Left lung (tissue), 4 donors: ENCODE measurements at regions not wholly inside any gene's neighbourhood (a gene's known extent, or its start where the extent isn't known, plus 50 kb on each side); places are given as distances from the start of the nearest gene placed in this dataset.

Experiments
- ATAC-seq: fragments of 200-7000 bp; cut with Tn5 transposase; one replicate; pipeline ENCODE4 v1.9.1; 2020; ENCODE audit warnings: moderate library complexity
- DNase-seq, 4 donors: peaks; one replicate each; pipeline ENCODE4 v3.0.0-alpha.2; 2013 to 2020
- H3K27ac ChIP-seq, 2 donors: fragments of 200-600 bp; sonication (generic) in 1 of 2; one replicate each; pipeline versions ENCODE4 v1.5.0 to v1.8.0; 2020 to 2021
- H3K27me3 ChIP-seq, 2 donors: fragments of 200-600 bp; sonication (generic) in 1 of 2; one replicate each; pipeline versions ENCODE4 v1.5.0 to v1.8.0; 2020 to 2021
- H3K36me3 ChIP-seq, 2 donors: fragments of 200-600 bp; sonication (generic) in 1 of 2; one replicate each; pipeline versions ENCODE4 v1.5.0 to v1.8.0; 2020 to 2021
- H3K4me1 ChIP-seq, 2 donors: fragments of 200-600 bp; one replicate each; pipeline ENCODE4 v1.8.0; 2021
- H3K4me3 ChIP-seq, 2 donors: fragments of 200-600 bp; sonication (generic) in 1 of 2; one replicate each; pipeline versions ENCODE4 v1.5.0 to v1.8.0; 2020 to 2021; ENCODE audit warnings: mild to moderate bottlenecking in 1 of 2
- H3K9me3 ChIP-seq, 2 donors: fragments of 200-600 bp; sonication (generic) in 1 of 2; one replicate each; pipeline versions ENCODE4 v1.5.0 to v1.8.0; 2020 to 2021
- intact Hi-C, 2 donors: fragments of 100-400 bp; cut with DNase I; formaldehyde crosslinking; loops; one replicate each; pipeline versions ENCODE4 v1.11.2 to v1.14.2; 2022
- TF ChIP-seq, protein P1 (sequence below), 2 donors: fragments of 200-600 bp; sonication (generic) in 1 of 2; IDR thresholded peaks; one replicate each; pipeline versions ENCODE4 v1.5.0 to v1.8.0; 2021; ENCODE audit warnings: antibody characterized with exemption in 2 of 2
- donor health status: DM: no; HTN: yes; CAD: no.
- donor health status: DM: no; HTN: no; CAD: no.

DNA sequence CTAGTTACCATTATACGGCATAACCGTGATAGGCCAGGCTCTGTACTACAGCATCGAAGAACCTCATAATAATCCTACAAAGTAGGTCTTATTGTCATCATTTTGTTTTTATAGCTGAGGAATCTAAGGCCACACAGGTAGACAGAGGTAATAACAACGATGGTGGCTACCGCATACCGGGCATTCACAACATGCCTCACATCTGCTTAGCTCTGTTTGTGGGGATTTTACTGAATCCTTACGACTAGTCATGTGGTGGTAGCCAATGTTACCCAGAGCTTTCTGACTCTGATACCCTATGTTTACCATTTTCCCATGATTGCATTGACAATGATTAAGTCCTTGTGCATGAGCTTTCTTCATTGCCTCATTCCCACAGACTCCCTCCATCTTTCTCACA lies 269.4 kb downstream of the TCF7L2 start:
- intact Hi-C loops = no loop called here
- Histone ChIP-seq H3K27ac (no peak overlapping the region), H3K4me3 (no peak overlapping the region), H3K36me3 (no peaks in the 10 kb centered on the region), H3K27me3 (no peaks in the 10 kb centered on the region), H3K4me1 (no peaks in the 10 kb centered on the region), H3K9me3 (no peaks in the 10 kb centered on the region)
- TF ChIP-seq, protein P1, sequence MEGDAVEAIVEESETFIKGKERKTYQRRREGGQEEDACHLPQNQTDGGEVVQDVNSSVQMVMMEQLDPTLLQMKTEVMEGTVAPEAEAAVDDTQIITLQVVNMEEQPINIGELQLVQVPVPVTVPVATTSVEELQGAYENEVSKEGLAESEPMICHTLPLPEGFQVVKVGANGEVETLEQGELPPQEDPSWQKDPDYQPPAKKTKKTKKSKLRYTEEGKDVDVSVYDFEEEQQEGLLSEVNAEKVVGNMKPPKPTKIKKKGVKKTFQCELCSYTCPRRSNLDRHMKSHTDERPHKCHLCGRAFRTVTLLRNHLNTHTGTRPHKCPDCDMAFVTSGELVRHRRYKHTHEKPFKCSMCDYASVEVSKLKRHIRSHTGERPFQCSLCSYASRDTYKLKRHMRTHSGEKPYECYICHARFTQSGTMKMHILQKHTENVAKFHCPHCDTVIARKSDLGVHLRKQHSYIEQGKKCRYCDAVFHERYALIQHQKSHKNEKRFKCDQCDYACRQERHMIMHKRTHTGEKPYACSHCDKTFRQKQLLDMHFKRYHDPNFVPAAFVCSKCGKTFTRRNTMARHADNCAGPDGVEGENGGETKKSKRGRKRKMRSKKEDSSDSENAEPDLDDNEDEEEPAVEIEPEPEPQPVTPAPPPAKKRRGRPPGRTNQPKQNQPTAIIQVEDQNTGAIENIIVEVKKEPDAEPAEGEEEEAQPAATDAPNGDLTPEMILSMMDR (IDR thresholded peaks at IDR 0.05) = no peak
- ATAC-seq = no peak
- DNase-seq = no peak

DNA sequence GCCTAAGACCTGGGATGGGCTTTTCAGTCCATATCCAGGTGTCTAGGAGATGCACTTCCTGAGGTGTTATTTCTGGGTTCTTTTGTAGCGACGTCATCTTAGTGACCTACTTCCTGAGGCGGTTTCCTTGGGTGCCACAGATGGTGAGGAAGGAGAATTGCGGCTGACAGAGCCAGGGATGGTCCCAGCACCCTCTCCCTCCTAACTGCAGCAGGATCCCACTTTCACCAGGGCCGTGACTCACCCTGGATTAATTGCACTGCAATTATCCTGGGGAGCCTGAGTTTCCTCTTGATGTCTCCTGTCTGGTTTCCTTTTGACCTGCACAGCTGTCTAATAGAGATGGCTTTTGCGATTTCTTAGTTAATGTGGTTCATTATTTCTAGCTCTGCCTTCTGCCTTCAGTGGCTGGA lies 271.7 kb downstream of the TCF7L2 start:
- no peak overlapping the region for H3K4me3 ChIP-seq
- H3K36me3 ChIP-seq = no peaks in the 10 kb centered on the region
- ATAC-seq = no peak
- intact Hi-C loops = no loop called here
- TF ChIP-seq, protein P1 (IDR thresholded peaks at IDR 0.05) = no peak
- no peaks in the 10 kb centered on the region for H3K9me3 ChIP-seq
- H3K27ac ChIP-seq = no peak overlapping the region
- H3K4me1 ChIP-seq = no peaks in the 10 kb centered on the region
- no peaks in the 10 kb centered on the region for H3K27me3 ChIP-seq
- no peak for DNase-seq

DNA sequence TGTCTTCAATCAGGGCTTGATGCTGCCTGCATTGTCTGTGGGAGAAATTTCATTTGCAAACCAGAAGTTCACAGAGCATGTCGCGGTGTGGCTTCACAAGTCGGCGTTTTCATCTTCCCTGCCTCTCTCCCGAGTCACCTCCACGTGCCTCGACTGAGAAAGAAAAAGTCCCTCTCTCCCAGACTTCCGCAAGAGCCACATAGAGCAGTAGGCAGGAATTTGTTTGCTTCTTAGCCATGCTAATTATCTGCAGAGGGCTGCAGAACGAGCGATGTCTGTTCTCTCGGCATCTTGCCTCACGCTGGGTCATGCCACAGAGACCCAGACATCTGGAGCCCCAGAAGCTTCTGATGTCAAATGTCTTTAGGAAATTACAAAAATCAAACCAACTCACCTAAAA lies 272.2 kb downstream of the TCF7L2 start:
- Histone ChIP-seq H3K4me1 (no peaks in the 10 kb centered on the region), H3K4me3 (no peak overlapping the region), H3K9me3 (no peaks in the 10 kb centered on the region), H3K36me3 (no peaks in the 10 kb centered on the region), H3K27ac (no peak overlapping the region), H3K27me3 (no peaks in the 10 kb centered on the region)
- ATAC-seq (no peak), DNase-seq (no peak)
- intact Hi-C loops = no loop called here
- TF ChIP-seq, protein P1 (IDR thresholded peaks at IDR 0.05) = no peak

DNA sequence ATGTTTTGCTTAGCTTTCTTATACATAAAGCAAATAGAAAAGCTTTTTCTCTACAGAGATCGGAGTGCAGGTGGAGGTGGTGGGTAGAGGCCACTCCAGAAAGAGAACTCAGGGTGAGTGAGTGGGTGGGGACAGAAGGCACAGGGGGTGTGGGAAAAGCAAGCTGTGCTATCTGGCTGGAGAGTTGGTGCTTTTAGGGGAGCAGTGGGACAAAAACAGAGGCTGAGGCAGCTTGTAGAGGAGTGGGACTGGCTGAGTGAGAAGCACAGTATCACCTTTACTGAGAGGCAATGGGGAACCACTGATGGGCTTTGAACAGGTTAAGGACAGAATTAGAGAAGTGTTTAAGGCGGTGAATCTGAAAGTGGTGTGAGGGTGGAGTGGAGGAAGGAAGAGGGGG lies 275.3 kb downstream of the TCF7L2 start:
- intact Hi-C loops = no loop called here
- DNase-seq (no peak), ATAC-seq (no peak)
- Histone ChIP-seq H3K27ac (no peak overlapping the region), H3K36me3 (no peaks in the 10 kb centered on the region), H3K27me3 (no peaks in the 10 kb centered on the region), H3K4me3 (no peak overlapping the region), H3K9me3 (no peaks in the 10 kb centered on the region), H3K4me1 (no peaks in the 10 kb centered on the region)
- TF ChIP-seq, protein P1 (IDR thresholded peaks at IDR 0.05) = no peak

DNA sequence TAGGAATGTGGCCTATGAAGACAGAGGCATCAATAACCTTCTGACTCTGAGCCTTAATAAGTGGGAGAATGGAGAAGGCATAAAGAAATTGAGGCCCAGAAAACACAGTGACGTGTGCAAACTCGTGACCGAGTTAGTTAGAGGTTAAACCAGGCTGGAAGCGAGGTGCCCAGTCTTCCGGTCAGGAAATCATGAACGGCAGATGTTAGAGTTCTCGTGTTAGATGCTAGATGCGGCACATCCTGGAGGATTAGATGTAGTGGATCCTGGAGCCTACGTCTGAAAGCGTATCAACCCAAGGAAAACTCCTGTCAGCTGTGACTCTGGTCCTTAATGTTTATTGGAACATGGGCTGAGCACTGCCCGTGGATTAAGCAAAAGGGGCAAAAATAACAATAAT lies 275.9 kb downstream of the TCF7L2 start:
- TF ChIP-seq, protein P1 (IDR thresholded peaks at IDR 0.05) = no peak
- Histone ChIP-seq H3K4me1 (no peaks in the 10 kb centered on the region), H3K9me3 (no peaks in the 10 kb centered on the region), H3K36me3 (no peaks in the 10 kb centered on the region), H3K27ac (no peak overlapping the region), H3K4me3 (no peak overlapping the region), H3K27me3 (no peaks in the 10 kb centered on the region)
- DNase-seq (no peak), ATAC-seq (no peak)
- intact Hi-C loops = no loop called here
